IMR-90 (cell line): ENCODE measurements at regions not wholly inside any gene's neighbourhood (a gene's known extent, or its start where the extent isn't known, plus 50 kb on each side); places are given as distances from the start of the nearest gene placed in this dataset.

Source experiments
- BHLHE40 ChIP-seq: fragments of 150-350 bp; IDR thresholded peaks from 2 replicates; pipeline ENCODE4 v1.6.1; 2016; ENCODE audit warnings: mild to moderate bottlenecking, low read depth, low read length
- CEBPB ChIP-seq: IDR thresholded peaks from 2 replicates; pipeline ENCODE4 v1.6.1; 2012; ENCODE audit warnings: low read depth, low read length, improper control_type of control experiment
- POLR2A ChIP-seq: IDR thresholded peaks from 2 replicates; pipeline ENCODE4 v1.6.1; 2012; ENCODE audit warnings: mild to moderate bottlenecking, low read depth, low read length
- TF ChIP-seq, protein P1 (sequence below): conservative IDR thresholded peaks from 2 replicates; pipeline ENCODE4 v1.5.1; 2012; ENCODE audit warnings: mild to moderate bottlenecking, low read depth, low read length, improper control_type of control experiment

DNA sequence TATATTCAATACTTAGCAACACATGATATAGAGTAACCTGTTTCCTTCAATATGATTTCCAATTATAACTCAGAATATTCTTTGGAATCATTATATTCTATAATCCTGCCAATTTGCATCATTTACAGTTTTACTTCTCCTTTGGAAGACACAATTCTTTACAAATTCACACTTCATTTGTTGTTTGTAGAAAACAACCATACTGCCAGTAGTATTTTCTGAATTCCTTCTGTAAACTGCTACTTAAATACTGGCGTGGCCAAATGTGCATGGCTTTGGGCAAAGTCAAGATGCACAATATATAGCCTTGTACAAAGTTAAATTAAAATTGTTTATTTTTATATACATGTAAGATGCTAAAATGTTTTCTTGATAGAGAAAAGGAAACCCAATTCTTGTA, 687.1 kb upstream of the NEGR1 start:
- TF ChIP-seq, protein P1, sequence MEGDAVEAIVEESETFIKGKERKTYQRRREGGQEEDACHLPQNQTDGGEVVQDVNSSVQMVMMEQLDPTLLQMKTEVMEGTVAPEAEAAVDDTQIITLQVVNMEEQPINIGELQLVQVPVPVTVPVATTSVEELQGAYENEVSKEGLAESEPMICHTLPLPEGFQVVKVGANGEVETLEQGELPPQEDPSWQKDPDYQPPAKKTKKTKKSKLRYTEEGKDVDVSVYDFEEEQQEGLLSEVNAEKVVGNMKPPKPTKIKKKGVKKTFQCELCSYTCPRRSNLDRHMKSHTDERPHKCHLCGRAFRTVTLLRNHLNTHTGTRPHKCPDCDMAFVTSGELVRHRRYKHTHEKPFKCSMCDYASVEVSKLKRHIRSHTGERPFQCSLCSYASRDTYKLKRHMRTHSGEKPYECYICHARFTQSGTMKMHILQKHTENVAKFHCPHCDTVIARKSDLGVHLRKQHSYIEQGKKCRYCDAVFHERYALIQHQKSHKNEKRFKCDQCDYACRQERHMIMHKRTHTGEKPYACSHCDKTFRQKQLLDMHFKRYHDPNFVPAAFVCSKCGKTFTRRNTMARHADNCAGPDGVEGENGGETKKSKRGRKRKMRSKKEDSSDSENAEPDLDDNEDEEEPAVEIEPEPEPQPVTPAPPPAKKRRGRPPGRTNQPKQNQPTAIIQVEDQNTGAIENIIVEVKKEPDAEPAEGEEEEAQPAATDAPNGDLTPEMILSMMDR, result no peak
- TF ChIP-seq POLR2A (no peak), CEBPB (no peak), BHLHE40 (no peak)
